OCI-LY3 (cell line): ENCODE measurements at regions not wholly inside any gene's neighbourhood (a gene's known extent, or its start where the extent isn't known, plus 50 kb on each side); places are given as distances from the start of the nearest gene placed in this dataset.

ENCODE experiments used
- H2AFZ ChIP-seq: fragments of 200-600, 300-600 bp; shearing (Covaris generic); 2 replicates; pipeline ENCODE4 v1.6.0; 2014; ENCODE audit warnings: antibody characterized with exemption, low read depth, low read length
- H3K27ac ChIP-seq: fragments of 200-600, 300-600 bp; sonication (generic); 2 replicates; pipeline ENCODE4 v1.5.1; 2014; ENCODE audit warnings: mild to moderate bottlenecking, low read length, moderate library complexity, mixed read lengths
- H3K27me3 ChIP-seq: fragments of 200-600, 300-600 bp; sonication (generic); 2 replicates; pipeline ENCODE4 v1.6.1; 2014; ENCODE audit warnings: low read depth, low read length, mixed read lengths
- H3K36me3 ChIP-seq: fragments of 200-600, 300-600 bp; sonication (generic); replicated peaks from 2 replicates; pipeline ENCODE3; 2014; ENCODE audit warnings: low read depth, low read length, mixed read lengths
- H3K4me1 ChIP-seq: fragments of 300-600, 200-600 bp; sonication (generic); 2 replicates; pipeline ENCODE4 v1.6.1; 2014; ENCODE audit warnings: low read length, mixed read lengths
- H3K4me2 ChIP-seq: fragments of 200-600, 300-600 bp; sonication (generic); 2 replicates; pipeline ENCODE4 v1.6.1; 2014; ENCODE audit warnings: low read length, mixed read lengths
- H3K4me3 ChIP-seq: fragments of 300-600, 200-600 bp; sonication (generic); 2 replicates; pipeline ENCODE4 v1.5.1; 2014; ENCODE audit warnings: antibody characterized with exemption, mild to moderate bottlenecking, low read length, moderate library complexity
- H3K79me2 ChIP-seq: fragments of 300-600, 200-600 bp; shearing (Covaris generic); 2 replicates; pipeline ENCODE4 v1.6.1; 2014; ENCODE audit warnings: mild to moderate bottlenecking, low read length, mixed read lengths
- H3K9ac ChIP-seq: fragments of 300-600, 200-600 bp; shearing (Covaris generic); 2 replicates; pipeline ENCODE4 v1.6.0; 2014; ENCODE audit warnings: mild to moderate bottlenecking, low read length, moderate library complexity
- H3K9me3 ChIP-seq: fragments of 200-600, 300-600 bp; shearing (Covaris generic); 2 replicates; pipeline ENCODE4 v1.6.1; 2014; ENCODE audit warnings: low read length, mixed read lengths; ENCODE audit not compliant: insufficient read depth
- H4K20me1 ChIP-seq: fragments of 200-600, 300-600 bp; sonication (generic); 2 replicates; pipeline ENCODE4 v1.6.1; 2016; ENCODE audit warnings: low read length, mixed read lengths; ENCODE audit not compliant: insufficient read depth
- EZH2phosphoT487 ChIP-seq: fragments of 200-600 bp; shearing (Covaris generic); IDR thresholded peaks from 2 replicates; pipeline ENCODE4 v1.6.1; 2018; ENCODE audit warnings: antibody characterized with exemption, mixed run types, low read depth
- TF ChIP-seq, protein P1 (sequence below): fragments of 200-600, 300-600 bp; sonication (generic); IDR thresholded peaks from 2 replicates; pipeline ENCODE4 v1.5.1; 2014; ENCODE audit warnings: antibody characterized with exemption, low read length, low read depth

DNA sequence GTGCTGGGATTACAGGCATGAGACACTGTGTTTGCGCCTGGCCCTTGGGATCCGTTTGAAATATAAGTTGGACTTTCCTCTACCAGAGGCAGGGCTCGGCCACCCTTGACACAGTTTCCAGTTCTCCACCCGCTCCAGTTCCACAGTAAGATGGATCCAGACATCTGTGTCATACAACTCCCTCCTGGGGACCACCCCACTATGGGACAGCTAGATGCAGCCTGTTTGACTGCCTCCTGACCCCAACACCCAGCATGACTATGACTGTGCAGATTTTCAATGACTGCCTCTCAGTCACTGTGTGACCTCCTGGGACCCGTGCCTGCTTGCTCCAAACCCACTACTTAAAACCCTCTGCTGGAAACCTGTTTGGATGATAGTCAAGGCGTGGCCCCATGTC lies 166.7 kb downstream of the IRF8 start:
- H2AFZ ChIP-seq, result no peak overlapping the region
- no peaks in the 10 kb centered on the region for H3K4me1 ChIP-seq
- no peak for TF ChIP-seq EZH2phosphoT487
- TF ChIP-seq, protein P1, sequence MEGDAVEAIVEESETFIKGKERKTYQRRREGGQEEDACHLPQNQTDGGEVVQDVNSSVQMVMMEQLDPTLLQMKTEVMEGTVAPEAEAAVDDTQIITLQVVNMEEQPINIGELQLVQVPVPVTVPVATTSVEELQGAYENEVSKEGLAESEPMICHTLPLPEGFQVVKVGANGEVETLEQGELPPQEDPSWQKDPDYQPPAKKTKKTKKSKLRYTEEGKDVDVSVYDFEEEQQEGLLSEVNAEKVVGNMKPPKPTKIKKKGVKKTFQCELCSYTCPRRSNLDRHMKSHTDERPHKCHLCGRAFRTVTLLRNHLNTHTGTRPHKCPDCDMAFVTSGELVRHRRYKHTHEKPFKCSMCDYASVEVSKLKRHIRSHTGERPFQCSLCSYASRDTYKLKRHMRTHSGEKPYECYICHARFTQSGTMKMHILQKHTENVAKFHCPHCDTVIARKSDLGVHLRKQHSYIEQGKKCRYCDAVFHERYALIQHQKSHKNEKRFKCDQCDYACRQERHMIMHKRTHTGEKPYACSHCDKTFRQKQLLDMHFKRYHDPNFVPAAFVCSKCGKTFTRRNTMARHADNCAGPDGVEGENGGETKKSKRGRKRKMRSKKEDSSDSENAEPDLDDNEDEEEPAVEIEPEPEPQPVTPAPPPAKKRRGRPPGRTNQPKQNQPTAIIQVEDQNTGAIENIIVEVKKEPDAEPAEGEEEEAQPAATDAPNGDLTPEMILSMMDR, result no peak
- no peaks in the 10 kb centered on the region for H3K27me3 ChIP-seq
- no peak overlapping the region for H3K4me3 ChIP-seq
- no peaks in the 10 kb centered on the region for H3K79me2 ChIP-seq
- H4K20me1 ChIP-seq, result no peaks in the 10 kb centered on the region
- H3K9ac ChIP-seq, result no peak overlapping the region
- H3K36me3 ChIP-seq, result no peaks in the 10 kb centered on the region
- H3K9me3 ChIP-seq, result no peaks in the 10 kb centered on the region
- no peak overlapping the region for H3K27ac ChIP-seq
- H3K4me2 ChIP-seq, result no peak overlapping the region

- no peaks in the 10 kb centered on the region for H3K27me3 ChIP-seq
- H3K4me1 ChIP-seq, result no peaks in the 10 kb centered on the region
- H2AFZ ChIP-seq, result no peak overlapping the region
- H3K9ac ChIP-seq, result no peak overlapping the region
- H4K20me1 ChIP-seq, result no peaks in the 10 kb centered on the region
- no peak overlapping the region for H3K27ac ChIP-seq
- TF ChIP-seq, protein P1, result no peak
- TF ChIP-seq EZH2phosphoT487, result no peak
- H3K9me3 ChIP-seq, result no peaks in the 10 kb centered on the region
- H3K4me3 ChIP-seq, result no peak overlapping the region
- H3K36me3 ChIP-seq, result no peaks in the 10 kb centered on the region
- H3K4me2 ChIP-seq, result no peak overlapping the region
- H3K79me2 ChIP-seq, result no peaks in the 10 kb centered on the region
These were observed 167.8 kb downstream of the IRF8 start for GRCh38 chr16:86066811-86067210.

- Histone ChIP-seq H3K36me3 (no peaks in the 10 kb centered on the region), H3K27me3 (no peaks in the 10 kb centered on the region), H3K4me2 (no peak overlapping the region), H3K79me2 (no peaks in the 10 kb centered on the region), H3K4me1 (no peaks in the 10 kb centered on the region), H3K27ac (no peak overlapping the region), H3K4me3 (no peak overlapping the region), H2AFZ (no peak overlapping the region), H3K9ac (no peak overlapping the region), H3K9me3 (no peaks in the 10 kb centered on the region), H4K20me1 (no peaks in the 10 kb centered on the region)
- no peak for TF ChIP-seq EZH2phosphoT487
- TF ChIP-seq, protein P1, result no peak
These were observed 168.6 kb downstream of the IRF8 start for GRCh38 chr16:86067516-86067915.

DNA sequence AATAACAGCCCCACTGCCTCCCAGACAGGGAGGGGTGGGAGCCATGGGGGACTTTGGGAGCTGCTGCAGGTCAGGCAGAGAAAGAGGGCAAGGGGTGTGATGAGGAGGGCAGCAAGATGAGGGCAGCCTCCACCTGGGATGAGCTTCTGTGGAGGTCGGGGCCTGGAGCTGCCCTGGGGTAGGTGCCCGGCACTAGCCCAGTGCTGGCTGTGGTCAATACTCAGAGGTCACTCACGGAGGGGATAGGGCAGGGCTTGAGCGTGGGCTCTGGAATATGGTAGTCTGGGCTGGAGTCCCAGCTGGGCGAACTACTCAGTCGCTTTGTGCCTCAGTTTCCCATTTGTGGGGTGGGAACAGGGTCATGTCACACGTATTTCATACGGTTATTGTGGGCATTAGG lies 169.0 kb downstream of the IRF8 start:
- Histone ChIP-seq H3K9ac (no peak overlapping the region), H3K27me3 (no peaks in the 10 kb centered on the region), H3K79me2 (no peaks in the 10 kb centered on the region), H4K20me1 (no peaks in the 10 kb centered on the region), H3K4me1 (no peaks in the 10 kb centered on the region), H3K9me3 (no peaks in the 10 kb centered on the region), H3K36me3 (no peaks in the 10 kb centered on the region), H3K27ac (no peak overlapping the region), H3K4me3 (no peak overlapping the region), H3K4me2 (no peak overlapping the region), H2AFZ (no peak overlapping the region)
- TF ChIP-seq, protein P1, result no peak
